HG03520 (cell line): ENCODE measurements at regions not wholly inside any gene's neighbourhood (a gene's known extent, or its start where the extent isn't known, plus 50 kb on each side); places are given as distances from the start of the nearest gene placed in this dataset.

Source experiments
- ATAC-seq: cut with Tn5 transposase; IDR thresholded peaks from one replicate; pipeline ENCODE4 v1.9.1; 2021; ENCODE audit warnings: mild to moderate bottlenecking, moderate library complexity; ENCODE audit not compliant: unreplicated experiment

GRCh38 chr2:122366427-122366826 is 611.0 kb downstream of the TSN start:
- no peak for ATAC-seq

DNA sequence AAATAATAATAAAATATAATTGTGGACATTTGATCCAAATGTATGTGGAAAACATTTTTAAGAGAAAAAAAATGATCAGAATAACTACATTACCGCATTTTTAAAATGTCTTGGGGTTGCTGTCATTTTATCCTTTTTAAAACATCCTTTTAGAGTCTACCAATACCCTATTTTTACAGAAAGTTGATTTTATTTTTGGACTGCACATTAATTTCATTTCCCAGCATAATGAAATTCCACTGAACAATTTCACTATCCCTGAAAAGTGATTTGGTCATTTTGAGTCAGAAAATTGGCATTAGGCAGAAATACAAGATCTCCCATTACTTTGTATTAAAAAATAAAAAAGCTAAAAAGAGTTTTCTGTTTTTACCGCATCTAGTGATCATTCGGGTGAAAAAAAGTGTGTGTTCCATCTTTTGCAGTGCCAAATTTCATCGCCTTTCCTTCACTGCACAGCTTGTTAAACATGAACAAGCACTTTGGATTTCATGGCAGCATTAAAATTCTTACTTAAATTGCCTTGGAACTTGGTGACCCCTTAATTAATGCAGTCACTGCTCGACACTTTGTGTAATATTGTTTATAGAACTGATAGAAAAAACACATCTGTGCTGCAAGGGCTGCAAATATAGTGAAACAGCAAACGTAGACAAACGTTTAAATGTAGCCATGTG is 611.7 kb downstream of the TSN start:
- ATAC-seq = no peak

- no peak for ATAC-seq
Observed at GRCh38 chr2:122367646-122368010, 612.2 kb downstream of the TSN start.

- no peak for ATAC-seq
Observed at GRCh38 chr2:122368576-122369243, 613.3 kb downstream of the TSN start.

GRCh38 chr2:122378521-122378920 is 623.1 kb downstream of the TSN start:
- no peak for ATAC-seq

DNA sequence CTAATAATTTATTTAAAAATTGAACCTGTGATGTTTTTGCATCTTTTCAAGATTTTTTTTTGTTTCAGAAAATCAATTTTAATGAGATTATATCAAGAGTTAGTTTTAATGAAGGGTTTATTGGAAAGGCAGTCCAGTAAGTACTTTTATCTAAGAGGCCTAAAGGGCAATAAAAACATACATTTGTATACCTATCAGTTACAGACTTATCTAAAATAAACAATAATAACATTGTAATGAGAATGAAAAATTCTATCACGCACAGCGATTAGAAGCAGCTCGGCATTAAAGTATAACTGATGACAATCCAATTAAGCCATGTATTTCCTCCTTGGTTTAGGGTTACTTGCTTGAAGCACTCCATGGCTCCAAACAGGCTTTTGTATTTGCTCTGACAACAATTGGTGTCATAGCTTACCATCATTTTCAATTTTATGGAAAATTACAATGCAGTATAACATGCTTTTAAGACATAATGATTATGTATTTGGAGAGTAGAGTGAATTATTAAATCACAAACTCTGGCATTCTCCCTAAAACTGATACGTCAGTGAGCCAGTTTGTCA is 629.4 kb downstream of the TSN start:
- no peak for ATAC-seq

DNA sequence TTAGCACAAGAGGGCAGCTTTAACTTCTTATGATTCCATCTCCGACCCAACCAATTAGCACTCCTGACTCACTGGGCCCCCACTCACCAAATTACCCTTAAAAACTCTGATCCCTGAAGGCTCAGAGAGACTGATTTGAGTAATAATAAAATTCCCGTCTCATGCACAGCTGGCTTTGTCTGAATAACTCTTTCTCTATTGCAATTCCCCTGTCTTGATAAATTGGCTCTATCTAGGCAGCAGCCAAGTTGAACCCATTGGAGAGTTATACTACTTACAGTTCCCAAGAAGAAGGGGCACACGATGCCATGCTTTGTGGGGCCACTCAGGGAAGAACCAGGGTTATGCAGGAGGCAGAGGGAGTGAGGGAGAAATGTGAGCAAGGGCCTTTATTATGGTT is 632.8 kb downstream of the TSN start:
- ATAC-seq = no peak

DNA sequence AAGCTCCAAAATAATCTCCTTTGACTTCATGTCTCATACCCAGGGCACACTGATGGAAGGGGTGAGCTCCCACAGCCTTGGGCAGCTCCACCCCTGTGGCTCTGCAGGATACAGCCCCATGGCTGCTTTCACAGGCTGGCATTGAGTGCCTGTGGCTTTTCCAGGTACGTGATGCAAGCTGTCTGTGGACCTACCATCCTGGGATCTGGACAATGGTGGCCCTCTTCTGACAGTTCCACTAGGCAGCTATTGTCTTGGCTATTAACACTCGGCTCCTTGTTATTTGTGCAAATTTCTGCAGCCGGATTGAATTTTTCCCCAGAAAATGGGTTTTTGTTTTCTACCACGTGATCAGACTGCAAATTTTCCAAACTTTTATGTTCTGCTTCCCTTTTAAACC is 634.2 kb downstream of the TSN start:
- ATAC-seq = no peak

- ATAC-seq = no peak
Observed at GRCh38 chr2:122390406-122390805, 635.0 kb downstream of the TSN start.

GRCh38 chr2:122391726-122392125 is 636.3 kb downstream of the TSN start:
- no peak for ATAC-seq

- no peak for ATAC-seq
Observed at GRCh38 chr2:122395687-122396086, 640.2 kb downstream of the TSN start.

DNA sequence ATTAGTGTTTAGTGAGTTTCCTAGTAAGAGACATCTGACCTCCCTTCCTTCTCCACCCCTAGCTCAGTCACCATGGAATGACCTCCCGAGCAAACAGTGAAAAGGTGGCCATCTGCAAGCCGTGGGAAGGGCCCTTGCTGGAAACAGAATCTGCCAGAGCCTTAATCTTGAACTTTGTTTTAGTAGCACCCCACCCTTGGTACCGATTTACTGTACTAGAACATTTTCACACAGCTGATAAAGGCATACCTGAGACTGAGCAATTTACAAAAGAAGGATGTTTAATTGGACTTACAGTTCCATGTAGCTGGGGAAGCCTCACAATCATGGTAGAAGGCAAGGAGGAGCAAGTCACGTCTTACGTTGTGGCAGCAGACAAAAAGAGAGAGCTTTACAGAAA is 655.8 kb downstream of the TSN start:
- ATAC-seq = no peak

GRCh38 chr2:122412360-122412759 is 656.9 kb downstream of the TSN start:
- ATAC-seq = no peak

- ATAC-seq = no peak
Observed at GRCh38 chr2:122414902-122415301, 659.5 kb downstream of the TSN start.

- ATAC-seq = no peak
Observed at GRCh38 chr2:122417114-122417513, 661.7 kb downstream of the TSN start.

DNA sequence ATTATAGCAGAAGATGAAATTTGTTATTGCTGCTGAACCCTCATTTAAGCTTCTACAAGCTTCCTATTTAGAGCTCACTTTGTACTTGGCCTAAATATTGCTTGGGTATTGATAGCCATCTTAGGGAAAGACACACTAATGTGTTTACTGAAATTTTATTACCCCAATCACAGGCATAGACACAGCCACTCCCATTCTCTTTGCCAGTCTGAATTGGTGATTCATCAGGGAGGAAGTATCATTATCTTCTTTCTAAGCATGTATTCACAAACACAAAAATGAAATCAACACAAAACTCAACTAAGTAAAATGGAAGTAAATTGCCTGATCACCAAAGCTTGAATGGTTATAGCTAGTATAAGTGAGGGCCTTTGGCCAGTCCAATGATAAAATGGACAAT is 666.3 kb downstream of the TSN start:
- no peak for ATAC-seq

- ATAC-seq = no peak
Observed at GRCh38 chr2:122422384-122422991, 667.0 kb downstream of the TSN start.

DNA sequence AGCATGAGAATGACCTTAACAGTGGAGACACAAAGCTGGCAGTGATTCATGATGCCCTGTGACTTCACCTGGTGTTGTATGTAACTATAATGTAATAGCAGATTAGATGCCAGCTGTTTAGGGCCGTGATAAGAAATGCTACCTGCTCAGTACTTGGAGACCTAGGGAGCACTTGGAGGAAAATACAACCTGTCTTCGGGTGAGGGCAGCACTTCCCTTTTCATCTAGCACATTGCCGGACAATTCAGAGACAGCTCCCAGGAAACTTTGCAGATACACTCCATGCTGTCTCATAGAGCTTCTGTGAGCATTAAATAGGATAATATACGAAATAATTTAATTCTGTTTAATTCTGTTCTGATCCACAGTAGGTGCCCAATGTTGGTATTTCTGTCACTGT is 668.5 kb downstream of the TSN start:
- ATAC-seq = no peak

- no peak for ATAC-seq
Observed at GRCh38 chr2:122433123-122433754, 677.8 kb downstream of the TSN start.

GRCh38 chr2:122445003-122445402 is 689.6 kb downstream of the TSN start:
- no peak for ATAC-seq

DNA sequence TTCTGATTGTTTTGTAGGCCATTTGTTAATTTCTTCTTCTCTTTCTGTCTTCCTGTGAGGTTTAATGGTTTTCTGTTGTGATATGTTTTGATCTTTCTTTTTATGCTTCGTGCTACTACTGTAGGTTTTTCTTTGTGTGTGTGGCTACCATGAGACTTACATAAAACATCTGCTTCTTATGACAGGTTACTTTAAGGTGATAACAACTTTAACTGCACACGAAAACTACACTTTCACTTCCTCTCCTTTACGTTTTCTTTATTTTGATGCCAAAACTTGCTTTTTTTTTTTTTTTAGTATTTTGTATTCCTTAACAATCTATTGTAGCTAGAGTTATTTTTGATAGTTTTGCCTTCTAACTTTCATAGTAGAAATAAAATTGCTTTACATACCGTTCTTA is 691.3 kb downstream of the TSN start:
- ATAC-seq = no peak

DNA sequence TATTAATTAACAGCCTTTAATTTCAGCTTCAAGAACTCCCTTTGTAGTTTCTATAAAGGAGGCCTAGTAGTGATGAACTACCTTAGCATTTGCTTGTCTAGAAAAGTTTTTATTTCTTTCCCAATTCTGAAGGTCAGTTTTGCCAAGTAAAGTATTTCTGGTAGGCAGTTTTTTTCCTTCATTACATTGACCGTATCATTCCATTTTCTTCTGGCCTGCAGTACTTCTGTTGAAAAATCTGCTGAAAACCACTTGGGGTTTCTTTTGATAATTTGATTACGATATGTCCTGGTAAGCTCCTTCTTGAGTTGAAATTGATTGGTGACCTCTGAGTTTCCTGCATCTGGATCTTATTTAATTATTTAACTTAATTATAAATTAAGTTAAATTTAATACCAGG is 691.8 kb downstream of the TSN start:
- ATAC-seq = no peak
